ENCODE measurements at regions not wholly inside any gene's neighbourhood (a gene's known extent, or its start where the extent isn't known, plus 50 kb on each side); places are given as distances from the start of the nearest gene placed in this dataset.

DNA sequence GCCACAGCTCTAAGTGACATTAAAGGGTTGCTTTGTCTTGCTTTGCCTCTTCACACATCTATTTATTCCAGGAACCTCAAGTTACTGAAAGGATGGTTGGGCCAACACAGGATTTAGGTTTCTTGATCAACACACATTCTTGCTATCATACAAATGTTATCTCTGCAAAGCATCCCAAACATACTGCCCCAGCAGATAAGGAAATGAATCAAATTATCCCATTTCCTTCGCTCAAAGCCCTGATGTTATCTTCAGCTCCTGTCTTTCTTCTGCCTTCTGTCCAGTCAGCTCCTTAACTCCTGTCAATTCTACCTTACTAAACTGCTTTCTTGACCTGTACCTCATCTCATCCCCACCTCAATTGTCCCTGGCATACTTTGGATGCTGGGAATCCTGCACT is 355.9 kb upstream of the TENM4 start:
- DNase-seq (ENCODE audit: low read depth, low spot score), result no peak

DNA sequence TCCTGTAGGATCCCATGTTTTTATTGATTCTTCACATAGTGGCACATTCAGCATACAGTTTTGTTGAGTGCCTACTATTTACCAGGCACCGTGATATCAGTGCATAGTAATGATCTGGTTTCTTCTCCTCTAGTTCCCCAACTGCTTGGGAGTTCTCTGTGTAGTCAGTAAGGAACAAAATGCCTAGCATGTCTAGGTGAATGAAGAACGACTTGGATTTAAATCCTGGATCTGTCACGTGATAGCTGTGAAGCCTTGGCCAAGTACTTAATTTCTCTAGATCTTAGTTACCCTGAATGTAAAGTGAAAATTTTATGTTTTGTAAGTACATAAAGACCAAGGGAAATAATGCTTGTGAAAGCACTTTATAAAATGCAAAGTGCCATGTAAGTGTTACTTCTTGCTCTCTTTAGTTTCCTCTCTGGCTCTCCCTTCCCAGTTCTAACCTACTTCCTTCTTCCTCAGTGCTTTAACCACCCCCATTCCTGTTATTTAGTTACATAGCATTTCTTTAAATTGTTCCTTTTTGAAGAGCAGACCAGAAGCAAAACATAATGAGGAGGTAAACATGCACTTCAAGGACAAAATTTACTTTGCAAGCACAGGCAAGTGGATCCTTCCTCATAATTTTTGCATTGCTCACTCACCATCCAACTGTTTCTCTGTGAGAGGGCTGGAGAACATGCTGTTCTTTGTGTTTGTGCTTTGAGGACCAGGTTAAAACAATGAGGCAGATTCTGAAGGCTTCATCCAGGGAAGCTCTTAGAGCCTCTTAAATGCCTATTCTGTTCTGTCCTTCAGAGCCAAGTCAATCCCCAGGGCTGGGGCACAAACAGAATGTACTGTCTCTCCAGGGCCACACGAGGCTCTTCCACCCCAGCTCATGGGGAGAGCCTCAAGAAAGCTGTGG is 353.9 kb upstream of the TENM4 start:
- DNase-seq (ENCODE audit: low read depth, low spot score), result no peak

DNA sequence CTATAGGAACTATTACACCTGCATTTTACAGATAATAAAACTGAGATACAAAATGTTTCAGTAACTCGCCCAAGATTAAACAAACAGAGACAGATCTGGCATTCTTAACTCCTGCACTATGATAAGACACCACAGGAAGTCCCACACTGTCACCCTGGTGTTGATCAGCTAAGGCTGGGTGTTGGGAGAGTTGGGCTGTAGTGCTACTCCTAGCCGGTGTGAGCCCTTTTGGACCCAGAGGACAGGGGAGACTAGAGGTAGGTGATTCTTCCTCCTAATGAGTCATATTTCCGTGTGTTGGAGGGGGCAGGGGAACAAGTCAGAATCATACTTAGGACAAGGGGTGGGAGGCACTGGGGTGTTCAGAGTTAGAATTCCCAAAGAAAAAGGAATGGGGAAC is 353.2 kb upstream of the TENM4 start:
- no peak for DNase-seq (ENCODE audit: low read depth, low spot score)

DNA sequence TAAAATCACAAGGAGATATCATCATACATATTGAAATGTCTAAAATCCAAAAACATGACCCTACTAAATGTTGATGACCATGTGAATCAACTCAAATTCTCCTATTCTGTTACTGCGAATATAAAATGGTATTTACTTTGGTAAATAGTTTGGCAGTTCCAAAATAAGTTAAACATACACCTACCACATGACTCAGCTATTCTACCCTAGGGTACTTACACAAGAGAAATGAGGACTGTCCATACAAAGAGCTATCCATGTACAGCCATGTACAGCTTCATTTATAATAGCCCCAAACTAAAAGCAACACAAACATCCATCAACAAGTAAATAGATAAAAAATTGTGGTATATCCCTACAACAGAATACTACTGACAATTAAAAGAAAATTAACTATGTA is 346.1 kb upstream of the TENM4 start:
- no peak for DNase-seq (ENCODE audit: low read depth, low spot score)

DNA sequence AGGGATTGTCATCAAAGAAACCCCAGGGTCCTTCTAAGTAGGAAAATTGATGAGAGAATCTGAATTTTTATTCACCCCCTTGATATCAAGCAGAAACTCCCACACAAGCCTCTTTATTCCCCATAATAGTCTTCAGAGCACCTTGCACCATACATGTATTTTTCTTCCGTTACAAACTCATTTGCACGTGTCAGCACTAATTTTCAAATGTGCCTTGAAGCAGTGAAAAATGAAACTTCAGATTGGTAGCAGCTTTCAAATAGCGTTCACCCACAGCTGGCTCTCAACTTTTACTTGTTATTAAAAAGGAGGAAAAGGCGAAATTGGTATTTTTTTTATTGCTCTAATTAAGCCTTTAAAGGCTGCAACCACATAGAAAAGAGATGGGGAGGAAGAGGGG is 343.0 kb upstream of the TENM4 start:
- DNase-seq (ENCODE audit: low read depth, low spot score), result no peak

DNA sequence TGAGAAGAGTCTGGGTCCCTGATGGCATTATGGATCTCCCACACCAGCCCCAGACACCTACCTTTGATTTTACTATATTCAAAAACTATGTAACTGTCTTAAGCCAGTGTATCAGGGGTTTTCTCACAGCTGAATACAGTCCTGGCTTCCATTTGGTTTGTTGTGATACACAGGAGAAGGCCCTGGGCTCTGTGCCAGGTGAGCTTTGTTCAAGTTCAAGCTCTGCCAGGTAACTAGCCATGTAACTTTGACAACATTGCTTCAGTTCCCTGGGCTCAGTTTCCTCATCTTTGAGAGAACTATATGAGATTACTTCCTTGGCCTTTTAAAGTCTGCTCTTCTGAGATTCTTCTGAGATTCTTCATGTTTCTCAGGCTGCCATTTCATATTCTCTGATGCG is 327.5 kb upstream of the TENM4 start:
- DNase-seq (ENCODE audit: low read depth, low spot score), result no peak

DNA sequence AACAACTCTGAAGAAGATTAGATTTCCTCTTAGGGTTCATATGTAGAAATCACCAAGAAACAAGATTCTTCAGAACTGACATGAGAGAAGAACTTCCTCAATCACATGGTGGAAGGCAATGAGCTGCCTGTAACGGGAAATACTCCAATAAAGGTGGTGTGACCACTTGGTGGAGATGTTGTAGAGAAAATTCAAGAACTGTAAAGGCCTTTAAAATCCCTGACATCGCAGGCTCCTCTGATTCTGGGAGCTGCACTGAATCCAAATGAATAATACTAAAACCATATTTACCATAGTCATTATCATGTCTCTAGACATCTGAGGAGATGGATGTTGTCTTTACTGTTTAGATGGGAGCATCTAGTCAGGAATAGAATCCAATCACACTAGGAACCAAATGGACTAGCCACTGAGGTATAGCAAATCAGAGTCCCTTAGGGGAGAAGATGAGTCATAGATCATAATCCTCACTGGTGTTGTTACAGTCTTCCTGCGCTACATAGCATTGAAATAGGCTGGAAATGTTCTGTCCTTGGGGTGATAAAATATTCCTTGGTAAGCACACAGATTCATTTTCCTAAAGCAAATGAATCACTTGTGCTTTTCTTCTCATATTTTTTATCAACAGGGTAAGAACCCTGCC is 321.6 kb upstream of the TENM4 start:
- DNase-seq (ENCODE audit: low read depth, low spot score), result peak; percentile 2

DNA sequence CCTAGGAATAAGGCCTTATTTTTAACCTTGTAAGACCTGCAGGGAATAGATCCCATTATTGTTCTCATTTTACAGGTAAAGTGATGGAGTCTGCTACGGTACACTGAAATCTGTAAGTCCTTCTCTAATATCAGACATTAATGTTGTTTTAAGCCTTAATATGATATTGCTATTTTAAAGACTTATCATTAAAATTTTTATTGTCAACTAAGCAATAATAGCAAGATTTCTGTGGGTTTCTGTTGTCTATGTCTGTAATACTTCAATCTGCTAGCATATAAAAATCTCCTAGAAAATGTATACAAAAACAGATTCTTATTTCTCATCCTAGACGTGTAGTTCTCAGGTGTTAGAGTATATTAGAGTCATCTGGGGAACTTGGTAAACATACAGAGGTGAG is 317.5 kb upstream of the TENM4 start:
- no peak for DNase-seq (ENCODE audit: low read depth, low spot score)

DNA sequence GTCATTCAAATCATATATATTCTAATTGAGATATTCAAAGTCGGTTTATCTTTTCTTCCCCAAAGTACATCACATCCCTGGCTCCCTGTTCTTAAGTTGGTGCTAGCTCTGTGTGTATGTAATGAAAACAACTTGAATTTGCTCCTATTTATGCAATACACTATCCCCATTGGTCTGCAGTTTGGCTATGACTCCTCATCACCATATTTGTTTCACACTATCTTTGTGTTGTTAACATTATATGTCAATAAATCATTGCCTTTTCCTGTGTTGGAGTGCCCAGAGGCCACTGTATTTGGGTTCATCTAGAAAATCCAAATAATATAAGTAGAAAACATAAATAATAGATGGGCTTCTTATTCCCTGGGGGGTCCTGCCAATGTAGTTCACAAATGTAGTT is 306.6 kb upstream of the TENM4 start:
- no peak for DNase-seq (ENCODE audit: low read depth, low spot score)

DNA sequence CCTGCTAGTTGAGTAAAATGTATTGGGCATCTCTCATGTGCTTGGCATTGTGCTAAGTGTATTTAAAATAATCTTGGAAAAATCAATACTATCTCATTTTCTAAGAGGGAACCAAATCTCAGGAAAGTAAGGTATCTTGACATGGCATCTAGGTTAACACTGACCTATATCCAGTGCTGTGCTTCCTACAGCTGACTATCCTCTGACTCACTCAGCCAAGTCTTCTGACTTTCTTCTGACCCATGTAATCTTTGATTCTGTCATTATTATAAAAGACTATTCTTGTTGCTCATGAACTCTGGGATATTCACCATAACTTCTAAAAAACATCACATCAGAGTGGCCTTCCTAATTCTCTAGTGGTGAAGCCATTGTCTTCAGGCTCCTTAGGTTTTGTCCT is 304.1 kb upstream of the TENM4 start:
- DNase-seq (ENCODE audit: low read depth, low spot score), result no peak

DNA sequence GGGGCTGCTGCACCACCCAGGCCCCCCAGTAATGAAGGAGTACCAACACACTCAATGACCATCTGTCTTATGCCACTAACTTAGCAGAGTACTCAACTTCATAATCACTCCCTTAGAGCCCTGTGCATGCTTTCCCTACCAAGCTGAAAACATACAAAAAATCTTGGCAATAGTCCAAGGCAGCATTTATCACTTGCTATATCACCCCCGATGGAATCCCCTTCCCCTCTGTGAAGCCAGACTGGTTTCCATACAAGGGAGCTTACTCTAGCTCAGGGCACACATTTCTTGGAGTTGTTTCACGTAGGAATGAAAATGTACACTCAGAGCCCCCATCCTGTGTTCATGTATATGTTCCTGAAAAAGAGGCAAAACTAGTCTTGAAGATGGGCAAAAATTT is 301.3 kb upstream of the TENM4 start:
- no peak for DNase-seq (ENCODE audit: low read depth, low spot score)

DNA sequence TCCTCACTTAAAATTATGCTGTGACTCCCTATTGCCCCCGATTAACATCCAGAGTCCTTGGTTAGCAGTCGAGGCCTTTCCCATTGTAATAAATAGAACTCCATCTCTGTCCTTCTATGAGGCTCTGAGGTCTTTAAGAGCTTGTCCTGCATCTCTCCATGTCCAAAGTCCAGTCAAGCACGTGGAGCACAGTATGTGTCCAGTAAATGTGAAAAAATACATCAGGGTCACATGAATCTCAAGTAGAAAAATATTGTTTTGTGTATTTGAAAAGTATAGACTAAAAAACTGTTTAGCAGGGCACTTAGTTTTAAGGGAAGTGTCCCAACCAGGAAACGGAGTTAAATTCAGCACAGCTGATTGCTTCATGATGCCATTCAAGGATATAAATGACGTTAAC is 298.8 kb upstream of the TENM4 start:
- no peak for DNase-seq (ENCODE audit: low read depth, low spot score)

DNA sequence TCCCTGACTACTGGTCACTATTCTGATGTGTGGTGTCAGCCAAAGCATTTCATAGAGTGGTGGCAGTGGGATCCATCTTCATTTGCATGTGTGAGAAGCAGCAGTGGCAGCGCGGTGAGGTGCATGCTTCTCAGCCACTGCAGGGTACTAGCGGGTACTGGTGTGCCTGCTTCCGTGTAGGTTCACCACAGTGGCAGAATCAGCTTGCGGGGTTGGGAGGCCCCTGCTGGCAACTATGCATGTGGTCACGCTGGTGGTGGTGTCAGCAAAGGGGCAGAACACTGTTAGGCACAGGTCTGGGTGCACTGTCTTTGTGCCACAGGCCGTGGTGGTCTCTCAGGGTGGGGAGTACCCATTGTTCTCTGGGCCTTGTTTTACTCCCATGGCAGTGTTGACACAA is 286.4 kb upstream of the TENM4 start:
- DNase-seq (ENCODE audit: low read depth, low spot score), result no peak

DNA sequence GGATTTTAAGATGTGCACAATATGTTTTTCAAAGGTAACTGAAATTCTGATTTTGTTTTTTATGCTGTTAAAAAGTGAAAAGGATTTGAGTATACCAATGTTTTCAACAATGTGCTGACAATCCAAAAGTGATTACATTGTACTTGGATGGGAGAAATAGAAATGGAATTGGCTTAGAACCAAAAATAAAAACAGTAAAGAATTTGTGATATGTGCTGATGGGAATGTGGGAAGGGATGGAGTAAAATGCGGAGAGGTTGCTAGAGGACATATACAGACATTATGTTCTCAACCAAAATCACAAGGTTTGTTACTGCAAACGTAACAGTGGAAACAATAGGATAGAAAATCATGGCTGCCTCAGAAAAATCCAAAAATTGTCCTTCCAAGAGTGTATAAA is 279.3 kb upstream of the TENM4 start:
- no peak for DNase-seq (ENCODE audit: low read depth, low spot score)

DNA sequence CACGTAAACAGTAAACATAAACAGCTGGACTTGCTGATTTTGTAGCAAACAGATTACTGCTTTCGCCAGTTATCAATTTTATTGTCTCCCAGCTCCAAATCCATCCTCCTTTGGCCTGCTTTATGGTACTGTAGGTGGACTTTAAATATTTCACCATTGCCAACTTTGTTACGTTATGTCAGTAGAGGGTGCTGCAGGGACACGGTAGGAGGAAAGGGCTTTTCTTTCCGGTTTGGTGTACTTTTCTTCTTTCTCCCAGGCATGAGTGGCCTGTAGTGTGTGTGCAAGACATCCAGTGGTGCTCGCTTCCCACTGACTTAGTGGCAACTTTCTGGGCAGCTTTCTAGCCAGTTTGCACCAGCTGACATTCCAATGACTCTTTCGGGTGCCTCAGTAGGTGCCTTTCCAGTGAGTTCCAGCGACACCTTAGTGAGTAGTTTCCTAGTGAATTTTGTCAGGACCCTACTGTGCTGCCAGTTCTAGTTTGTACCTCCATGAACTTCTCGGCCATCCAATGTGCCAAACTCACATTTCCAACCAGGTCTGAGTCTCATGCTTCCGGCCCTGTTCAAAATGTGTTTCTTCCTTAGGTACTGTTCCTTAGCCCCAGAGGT is 267.6 kb upstream of the TENM4 start:
- peak; percentile 67 for DNase-seq (ENCODE audit: low read depth, low spot score)

DNA sequence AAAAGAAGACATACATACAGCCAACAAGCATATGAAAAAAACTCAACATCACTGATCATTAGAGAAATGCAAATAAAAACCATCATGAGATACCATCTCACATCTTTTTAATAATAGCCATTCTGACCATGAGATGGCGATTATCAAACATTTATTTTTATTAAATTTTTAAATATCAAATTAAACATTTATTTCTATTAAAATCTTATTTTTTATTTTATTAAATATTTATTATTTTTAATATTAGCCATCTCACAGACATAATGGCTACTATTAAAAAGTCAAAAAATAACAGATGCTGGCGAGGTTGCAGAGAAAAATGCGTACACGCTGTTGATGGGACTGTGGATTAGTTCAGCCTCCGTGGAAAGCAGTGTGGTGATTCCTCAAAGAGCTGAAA is 264.8 kb upstream of the TENM4 start:
- DNase-seq (ENCODE audit: low read depth, low spot score), result no peak

DNA sequence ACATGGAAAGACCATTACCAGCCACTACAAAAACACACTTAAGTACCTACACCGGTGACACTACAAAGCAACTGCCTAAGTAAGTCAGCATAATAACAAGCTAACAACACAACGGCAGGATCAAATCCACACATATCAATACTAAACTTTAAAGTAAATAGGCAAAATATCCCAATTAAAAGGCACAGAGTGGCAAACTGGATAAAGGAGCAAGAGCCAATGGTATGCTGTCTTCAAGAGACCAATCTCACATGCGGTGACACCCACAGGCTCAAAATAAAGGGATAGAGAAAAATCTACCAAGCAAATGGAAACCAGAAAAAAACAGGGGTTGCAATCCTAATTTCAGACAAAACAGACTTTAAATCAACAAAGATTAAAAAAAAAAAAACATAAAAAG is 261.5 kb upstream of the TENM4 start:
- DNase-seq (ENCODE audit: low read depth, low spot score), result no peak

DNA sequence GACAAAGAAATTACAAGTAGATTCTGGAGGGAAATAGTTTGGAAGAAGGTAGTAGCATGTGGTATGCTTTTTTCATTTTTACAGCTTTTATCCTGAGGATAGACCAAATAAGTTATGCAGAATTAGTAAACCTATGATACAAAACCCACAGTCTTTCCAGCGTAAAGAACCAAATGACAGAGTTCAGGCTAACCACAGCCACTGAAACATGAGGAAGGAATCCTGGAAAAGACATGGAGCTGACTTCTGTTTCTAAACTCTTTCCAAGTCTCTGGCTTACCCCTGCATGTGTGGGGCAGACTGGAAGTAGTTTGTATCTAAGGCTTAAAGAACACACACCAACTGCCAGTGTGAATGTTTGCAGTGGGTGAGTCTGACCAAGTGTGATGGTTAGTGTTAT is 258.4 kb upstream of the TENM4 start:
- no peak for DNase-seq (ENCODE audit: low read depth, low spot score)

DNA sequence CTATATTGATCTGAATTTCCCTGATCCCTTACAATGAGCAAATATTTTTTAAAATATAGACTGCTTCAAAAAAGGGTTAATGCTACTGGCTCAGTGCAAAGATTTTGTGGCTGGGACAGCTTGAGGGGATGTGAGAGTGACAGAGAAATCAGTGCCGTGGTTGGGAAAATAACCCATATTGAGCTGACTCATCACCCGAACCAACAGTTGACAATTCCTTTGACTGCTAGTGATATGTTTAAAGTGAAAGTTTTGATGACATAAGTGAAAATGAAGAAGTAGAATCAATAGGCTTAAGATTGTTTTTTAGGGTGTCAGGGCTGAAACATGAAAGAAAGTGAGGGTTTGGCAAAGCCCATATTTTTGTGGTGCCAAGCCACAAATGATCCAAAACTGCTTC is 257.1 kb upstream of the TENM4 start:
- DNase-seq (ENCODE audit: low read depth, low spot score), result no peak

DNA sequence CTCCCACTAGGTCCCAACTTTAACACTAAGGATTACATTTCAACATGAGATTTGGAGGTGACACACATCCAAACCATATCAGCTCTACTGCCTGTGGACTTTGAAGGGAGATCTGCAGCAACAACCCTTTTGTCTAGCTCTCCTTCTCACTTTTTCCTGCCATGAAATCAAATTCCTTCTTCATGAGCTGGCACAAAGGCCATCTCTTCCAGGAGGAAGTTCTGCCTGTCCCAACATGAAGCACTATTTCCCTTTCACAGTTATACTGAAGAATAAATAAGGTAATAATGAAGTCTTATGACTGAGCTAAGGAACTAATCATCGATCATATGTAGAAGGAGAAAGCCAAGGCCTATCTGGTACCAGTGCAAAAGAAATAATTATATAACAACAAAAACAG is 253.5 kb upstream of the TENM4 start:
- DNase-seq (ENCODE audit: low read depth, low spot score), result no peak

DNA sequence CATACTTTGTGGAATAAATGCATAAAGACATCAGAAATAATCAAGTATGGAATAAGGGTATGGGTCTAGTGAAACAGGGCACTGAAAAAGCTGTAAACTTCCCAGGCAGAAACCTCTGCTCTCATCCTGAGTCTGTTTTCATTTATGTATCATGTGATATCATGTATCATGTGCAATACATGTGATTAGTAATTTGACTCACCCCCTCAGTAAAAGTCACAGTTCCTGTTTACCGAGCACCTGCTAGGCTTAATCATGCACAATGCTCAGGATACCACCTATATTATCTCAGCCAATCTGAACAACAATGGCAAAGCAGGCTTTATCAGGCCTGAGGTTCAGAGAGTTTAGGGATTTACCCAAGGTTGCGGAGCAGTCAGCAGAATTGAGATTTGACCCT is 250.6 kb upstream of the TENM4 start:
- no peak for DNase-seq (ENCODE audit: low read depth, low spot score)

DNA sequence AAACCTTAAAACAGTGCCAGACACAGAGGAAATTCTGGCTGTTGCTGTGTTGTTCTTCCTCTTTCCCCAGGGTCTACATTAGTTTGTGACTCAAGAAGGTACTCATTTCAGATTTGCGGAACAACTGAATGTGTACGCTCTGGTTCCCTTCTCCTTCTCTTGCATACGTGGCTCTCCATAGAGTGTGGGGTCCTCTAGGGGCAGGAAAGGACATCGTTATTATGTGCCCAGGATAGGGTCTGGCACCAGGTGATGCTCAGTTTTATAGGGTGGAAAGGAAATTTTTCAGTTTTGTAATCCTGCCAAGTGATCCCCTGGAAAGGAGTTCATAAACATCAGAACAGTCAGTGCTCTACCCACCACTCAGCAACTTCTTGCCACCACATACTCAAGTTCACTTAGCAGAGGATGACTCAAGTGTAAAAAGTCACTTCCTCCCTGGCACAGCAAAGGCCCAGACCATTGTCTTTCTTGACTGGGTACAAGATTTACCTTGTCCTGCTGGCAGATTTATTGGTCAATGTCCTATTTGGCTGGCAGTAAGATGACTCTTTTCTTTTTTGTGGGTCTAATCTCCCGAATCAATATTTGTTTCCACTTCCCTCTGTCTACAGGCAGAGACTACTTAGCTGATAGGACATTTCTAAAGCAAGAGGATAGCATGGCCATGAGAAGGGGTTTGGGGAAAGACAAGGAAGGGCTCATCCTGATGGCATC is 246.0 kb upstream of the TENM4 start:
- no peak for DNase-seq (ENCODE audit: low read depth, low spot score)
